ENCODE measurements at regions not wholly inside any gene's neighbourhood (a gene's known extent, or its start where the extent isn't known, plus 50 kb on each side); places are given as distances from the start of the nearest gene placed in this dataset.

- no peak for TF ChIP-seq TCF4 (CRISPR knock-in tag; IDR thresholded peaks at IDR 0.05; ENCODE audit: borderline replicate concordance)
- TF ChIP-seq ISL1 (CRISPR knock-in tag; IDR thresholded peaks at IDR 0.05), result no peak
- no peak for TF ChIP-seq ZNF70 (CRISPR knock-in tag; IDR thresholded peaks at IDR 0.05)
- no peak for TF ChIP-seq CSRNP3 (CRISPR knock-in tag; IDR thresholded peaks at IDR 0.05)
- no peak for TF ChIP-seq ZNF8 (CRISPR knock-in tag; IDR thresholded peaks at IDR 0.05)
- TF ChIP-seq PATZ1 (CRISPR knock-in tag; IDR thresholded peaks at IDR 0.05; ENCODE audit: borderline replicate concordance), result no peak
- no peak for TF ChIP-seq TOX (CRISPR knock-in tag; IDR thresholded peaks at IDR 0.05; ENCODE audit: borderline replicate concordance)
- no peak for TF ChIP-seq PPARA (CRISPR knock-in tag; IDR thresholded peaks at IDR 0.05; ENCODE audit: borderline replicate concordance)
- TF ChIP-seq RARB (CRISPR knock-in tag; IDR thresholded peaks at IDR 0.05), result no peak
- TF ChIP-seq ZNF565 (CRISPR knock-in tag; conservative IDR thresholded peaks at IDR 0.05; ENCODE audit: low read depth), result no peak
- no peak for TF ChIP-seq GLIS3 (CRISPR knock-in tag; IDR thresholded peaks at IDR 0.05)
- no peak for TF ChIP-seq ZFP30 (CRISPR knock-in tag; IDR thresholded peaks at IDR 0.05)
- no peak for TF ChIP-seq ZFP3 (CRISPR knock-in tag; IDR thresholded peaks at IDR 0.05)
- no peak for TF ChIP-seq CREB5 (CRISPR knock-in tag; IDR thresholded peaks at IDR 0.05; ENCODE audit: low read depth)
- TF ChIP-seq ESRRG (CRISPR knock-in tag; IDR thresholded peaks at IDR 0.05), result no peak
- no peak for TF ChIP-seq POU6F1 (CRISPR knock-in tag; IDR thresholded peaks at IDR 0.05; ENCODE audit: borderline replicate concordance, low read depth)
- ATAC-seq, result no peak
These were observed 200.6 kb upstream of the RBMS1 start for GRCh38 chr2:160694221-160694620.

- TF ChIP-seq SNAI2 (CRISPR knock-in tag; IDR thresholded peaks at IDR 0.05), result no peak
- no peak for TF ChIP-seq POU6F1 (CRISPR knock-in tag; IDR thresholded peaks at IDR 0.05; ENCODE audit: borderline replicate concordance, low read depth)
- no peak for TF ChIP-seq BACH2 (CRISPR knock-in tag; IDR thresholded peaks at IDR 0.05; ENCODE audit: borderline replicate concordance)
- no peak for TF ChIP-seq ZNF70 (CRISPR knock-in tag; IDR thresholded peaks at IDR 0.05)
- TF ChIP-seq PATZ1 (CRISPR knock-in tag; IDR thresholded peaks at IDR 0.05; ENCODE audit: borderline replicate concordance), result no peak
- TF ChIP-seq TCF4 (CRISPR knock-in tag; IDR thresholded peaks at IDR 0.05; ENCODE audit: borderline replicate concordance), result no peak
- TF ChIP-seq ZFP30 (CRISPR knock-in tag; IDR thresholded peaks at IDR 0.05), result no peak
- no peak for TF ChIP-seq ARNTL (CRISPR knock-in tag; IDR thresholded peaks at IDR 0.05; ENCODE audit: borderline replicate concordance, low read depth)
- TF ChIP-seq ZFP3 (CRISPR knock-in tag; IDR thresholded peaks at IDR 0.05), result no peak
- TF ChIP-seq ISL1 (CRISPR knock-in tag; IDR thresholded peaks at IDR 0.05), result no peak
- ATAC-seq, result no peak
These were observed 201.0 kb upstream of the RBMS1 start for GRCh38 chr2:160694631-160695030.

GRCh38 chr2:160695402-160696086 lies 201.9 kb upstream of the RBMS1 start:
- ATAC-seq, result peak; percentile 78
- no peak for TF ChIP-seq ZFP30 (CRISPR knock-in tag; IDR thresholded peaks at IDR 0.05)
- no peak for TF ChIP-seq POU6F1 (CRISPR knock-in tag; IDR thresholded peaks at IDR 0.05; ENCODE audit: borderline replicate concordance, low read depth)
- no peak for TF ChIP-seq SNAI2 (CRISPR knock-in tag; IDR thresholded peaks at IDR 0.05)
- TF ChIP-seq TOX (CRISPR knock-in tag; IDR thresholded peaks at IDR 0.05; ENCODE audit: borderline replicate concordance), result no peak
- TF ChIP-seq ZFP3 (CRISPR knock-in tag; IDR thresholded peaks at IDR 0.05), result no peak
- no peak for TF ChIP-seq CSRNP3 (CRISPR knock-in tag; IDR thresholded peaks at IDR 0.05)
- no peak for TF ChIP-seq PPARA (CRISPR knock-in tag; IDR thresholded peaks at IDR 0.05; ENCODE audit: borderline replicate concordance)
- no peak for TF ChIP-seq ESRRG (CRISPR knock-in tag; IDR thresholded peaks at IDR 0.05)
- no peak for TF ChIP-seq GLIS3 (CRISPR knock-in tag; IDR thresholded peaks at IDR 0.05)
- no peak for TF ChIP-seq ZNF8 (CRISPR knock-in tag; IDR thresholded peaks at IDR 0.05)
- no peak for TF ChIP-seq ISL1 (CRISPR knock-in tag; IDR thresholded peaks at IDR 0.05)

Measured in SK-N-SH treated with all-trans-retinoic acid at 6 μM for 48 hours (cell line).